SKM-1 (cell line): ENCODE measurements at regions not wholly inside any gene's neighbourhood (a gene's known extent, or its start where the extent isn't known, plus 50 kb on each side); places are given as distances from the start of the nearest gene placed in this dataset.

Experiments
- DNase-seq: peaks from one replicate; lab custom pipeline; 2025; ENCODE audit not compliant: unreplicated experiment; lab: John Stamatoyannopoulos, UW

GRCh38 chr18:37676276-37676675, 110.7 kb upstream of the CELF4 start:
- no peak for DNase-seq

DNA sequence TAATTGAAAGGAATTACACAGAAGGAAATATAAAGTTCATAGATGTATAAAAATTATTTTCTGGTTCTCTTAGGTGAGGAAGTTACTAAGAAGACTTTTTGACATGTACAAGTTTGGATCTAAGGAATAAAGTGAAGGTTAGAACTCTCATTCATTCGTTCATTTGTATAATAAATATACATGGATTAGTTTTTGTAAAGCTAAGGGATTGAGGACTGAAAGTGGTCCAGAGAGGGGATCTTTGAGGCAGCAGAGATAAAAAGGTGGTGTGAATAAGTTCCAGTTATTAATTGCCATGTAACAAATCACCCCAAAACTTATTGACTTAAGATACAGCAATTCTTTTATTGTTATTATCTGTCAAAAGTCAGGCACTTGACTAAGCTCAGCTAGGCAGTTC, 110.1 kb upstream of the CELF4 start:
- DNase-seq: no peak

DNA sequence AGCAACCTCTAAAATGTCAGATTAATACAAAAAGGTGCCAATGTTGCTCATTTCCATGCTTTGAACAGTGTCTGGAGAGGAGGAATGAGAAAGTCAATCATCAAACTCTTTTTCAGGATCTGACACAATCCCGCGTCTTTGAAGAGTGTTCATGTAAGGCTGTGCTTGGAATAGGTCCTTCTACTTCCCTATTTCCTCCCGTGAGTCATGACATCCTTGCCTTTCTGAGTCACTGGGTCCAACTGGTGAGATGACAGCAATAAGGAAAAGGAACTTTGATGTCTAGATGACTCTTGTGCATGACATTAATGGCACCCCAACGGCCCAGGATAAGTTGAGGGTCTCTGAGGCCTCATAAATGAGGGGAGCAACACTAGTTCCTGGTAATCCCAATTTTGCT, 109.0 kb upstream of the CELF4 start:
- DNase-seq: no peak

DNA sequence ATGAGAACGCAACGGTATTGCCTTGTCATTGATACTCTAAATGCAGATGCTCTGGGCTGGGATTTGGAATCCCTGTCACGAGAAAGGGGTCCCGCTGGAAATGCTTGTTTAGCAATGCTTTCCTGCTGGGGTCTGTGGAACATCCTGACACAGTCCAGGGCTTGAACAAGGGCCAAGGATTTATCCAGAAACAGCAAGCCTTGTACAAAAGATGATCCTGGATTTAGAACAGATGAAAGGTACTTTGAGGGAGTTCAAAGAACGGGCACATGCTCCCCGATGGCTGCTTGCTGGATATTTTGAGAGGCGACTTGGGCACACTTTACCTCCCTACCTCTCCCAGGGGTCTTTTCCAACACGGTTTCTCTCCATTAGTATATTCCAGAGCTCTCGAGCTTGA, 108.1 kb upstream of the CELF4 start:
- DNase-seq: no peak

- DNase-seq: no peak
Measured at GRCh38 chr18:37672932-37673595, 107.5 kb upstream of the CELF4 start.

DNA sequence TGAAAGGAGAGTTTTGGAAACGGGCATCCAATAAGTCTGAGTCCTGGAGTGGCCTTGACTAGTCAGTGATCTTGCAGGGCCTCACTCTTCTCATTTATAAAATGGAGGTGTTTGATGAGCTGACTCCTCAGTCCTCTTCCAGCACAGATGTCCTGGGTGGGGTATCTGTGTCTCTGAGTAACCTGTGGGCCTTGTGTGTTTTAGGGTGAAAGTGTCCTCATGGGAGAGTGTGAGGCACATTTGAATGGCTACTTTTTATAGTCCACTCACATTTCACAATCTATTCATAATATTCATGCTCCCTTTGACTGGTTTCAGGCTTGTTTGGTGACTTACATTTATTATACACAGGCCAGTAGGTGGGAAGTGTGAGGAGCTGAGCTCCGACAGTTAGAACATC, 106.4 kb upstream of the CELF4 start:
- no peak for DNase-seq

GRCh38 chr18:37671530-37671929, 105.9 kb upstream of the CELF4 start:
- no peak for DNase-seq

GRCh38 chr18:37671119-37671518, 105.5 kb upstream of the CELF4 start:
- DNase-seq: no peak

GRCh38 chr18:37669991-37670534, 104.5 kb upstream of the CELF4 start:
- no peak for DNase-seq

DNA sequence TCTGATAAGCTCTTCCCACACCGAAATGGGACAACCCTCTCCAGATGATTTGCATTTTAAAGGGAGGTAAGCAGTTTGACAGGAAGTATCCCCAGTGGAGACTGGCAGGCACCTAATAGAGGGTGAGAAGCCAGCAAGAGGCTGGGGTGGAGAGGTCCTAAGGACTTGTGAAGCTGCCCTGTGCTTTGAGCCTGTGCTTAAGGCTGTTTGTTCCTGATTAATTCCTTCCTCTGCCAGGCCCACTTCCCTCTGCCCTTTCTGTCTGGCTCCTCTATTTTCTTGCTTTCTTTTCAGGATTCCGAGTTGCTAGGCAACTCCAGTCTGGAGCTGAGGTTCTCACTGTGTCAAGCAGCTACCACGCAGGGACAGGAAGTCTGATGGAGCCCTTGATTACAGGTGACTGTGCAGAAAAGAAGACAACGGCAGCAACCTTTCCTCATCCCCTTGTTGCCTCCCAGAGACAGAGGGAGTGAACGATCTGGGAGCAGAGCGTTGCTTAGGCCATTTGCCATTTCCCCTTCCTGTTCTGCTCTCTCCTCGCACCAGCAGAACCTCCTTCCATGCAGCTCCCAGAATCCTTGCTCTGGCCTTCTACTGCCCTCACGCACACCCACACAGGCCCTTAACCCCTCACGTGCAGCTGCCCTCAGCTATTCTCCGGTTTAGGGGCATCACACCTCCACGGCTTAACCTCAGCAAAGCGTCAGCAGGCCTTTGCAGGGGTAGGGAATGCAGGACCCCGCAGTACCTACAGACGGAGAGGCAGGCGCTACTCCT, 103.6 kb upstream of the CELF4 start:
- DNase-seq: no peak

DNA sequence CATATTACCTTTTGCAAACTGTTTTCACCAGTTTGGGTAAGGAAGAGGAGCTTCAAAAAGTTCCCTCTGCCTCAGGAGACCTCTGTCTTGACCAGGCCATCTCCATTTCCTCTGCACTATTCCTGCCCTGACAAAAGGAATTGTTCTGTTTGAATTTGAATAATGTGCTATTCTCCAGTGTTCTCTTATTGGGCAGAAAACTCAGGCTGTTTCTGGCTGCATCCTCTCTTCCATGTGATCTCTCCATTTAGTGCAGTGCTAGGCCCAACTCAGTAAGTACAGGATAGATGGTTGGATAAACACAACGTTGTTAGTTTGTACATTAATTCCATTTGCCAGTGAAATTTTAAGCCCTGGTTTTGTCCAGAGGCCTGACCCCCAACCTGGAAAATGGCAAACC, 102.2 kb upstream of the CELF4 start:
- no peak for DNase-seq

- no peak for DNase-seq
Measured at GRCh38 chr18:37666991-37667390, 101.4 kb upstream of the CELF4 start.

DNA sequence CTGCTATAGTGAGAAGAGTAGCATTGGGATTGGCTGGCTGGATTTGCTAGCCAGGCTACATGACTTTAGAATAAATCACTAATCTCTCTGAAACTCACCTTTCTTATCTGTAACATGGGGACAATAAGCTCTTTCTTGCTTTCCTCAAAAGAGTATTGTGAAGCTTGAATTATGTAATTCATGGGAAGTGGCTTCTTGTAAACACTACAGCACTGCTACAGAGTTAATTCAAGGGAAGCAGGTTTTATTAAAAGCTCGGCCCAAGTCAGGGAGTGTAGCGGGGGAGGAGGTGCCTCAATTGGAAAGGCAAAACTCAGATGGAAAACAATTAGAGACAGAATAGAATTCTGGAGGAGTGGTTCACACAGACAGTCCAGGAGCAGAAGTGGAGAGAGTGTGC, 100.9 kb upstream of the CELF4 start:
- no peak for DNase-seq

- DNase-seq: no peak
Measured at GRCh38 chr18:37665346-37665745, 99.7 kb upstream of the CELF4 start.

GRCh38 chr18:37663446-37663845, 97.8 kb upstream of the CELF4 start:
- no peak for DNase-seq

DNA sequence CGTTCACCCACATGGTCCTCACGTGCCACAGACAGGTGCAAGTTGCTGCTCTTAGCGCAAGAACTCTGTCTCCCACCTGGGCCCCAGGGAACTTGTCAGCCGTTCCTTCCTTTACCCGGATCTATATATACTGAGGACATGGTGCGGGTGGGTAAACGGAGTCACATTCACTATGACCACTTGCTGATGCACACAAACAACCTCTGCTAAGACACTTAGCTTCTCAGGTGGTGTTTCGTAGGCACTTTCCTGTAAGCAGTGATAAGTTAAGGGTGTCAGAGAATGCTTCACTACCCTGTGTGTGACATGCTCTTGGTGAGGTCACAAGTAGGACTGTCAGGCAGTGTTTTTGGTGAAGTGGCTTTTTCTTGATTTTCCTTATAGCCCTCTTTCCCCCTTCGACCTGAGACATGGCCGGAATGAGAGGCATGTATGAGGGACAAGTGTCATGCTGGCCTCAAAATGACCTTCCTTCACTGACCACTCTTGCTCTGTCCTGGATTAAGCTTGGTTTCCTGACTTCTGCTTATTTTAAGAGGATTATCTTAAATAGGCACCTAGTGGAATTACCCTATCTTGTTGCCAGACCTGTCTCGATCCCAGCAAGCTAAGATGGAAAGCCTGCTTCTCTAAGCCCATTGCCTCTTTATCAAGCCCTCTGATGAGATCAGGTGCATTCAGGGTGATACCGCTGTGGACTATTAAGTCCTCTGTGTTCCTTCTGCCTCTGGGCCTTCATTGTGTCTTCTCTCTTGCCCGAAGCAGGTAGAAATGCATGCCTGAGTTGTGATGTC, 97.1 kb upstream of the CELF4 start:
- no peak for DNase-seq

DNA sequence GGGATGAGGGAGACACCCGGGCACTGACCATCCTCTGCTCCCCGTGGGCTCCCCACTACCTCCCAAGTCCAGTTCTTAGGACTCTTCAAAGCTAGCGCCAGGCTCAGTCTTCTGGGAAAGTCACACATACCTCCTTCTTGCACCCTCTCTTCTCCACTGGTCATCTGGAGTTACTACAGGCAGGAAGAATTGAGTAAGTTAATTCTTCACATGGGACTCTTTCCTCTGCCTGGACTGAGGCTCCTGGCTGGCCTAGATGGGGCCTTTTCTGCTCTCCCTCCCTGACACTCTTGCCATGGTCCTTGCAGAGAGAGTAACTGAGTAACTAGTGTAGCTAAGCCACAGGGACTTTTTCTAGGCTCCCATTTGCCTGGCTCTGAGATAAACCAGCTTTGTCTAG, 96.5 kb upstream of the CELF4 start:
- DNase-seq: no peak

DNA sequence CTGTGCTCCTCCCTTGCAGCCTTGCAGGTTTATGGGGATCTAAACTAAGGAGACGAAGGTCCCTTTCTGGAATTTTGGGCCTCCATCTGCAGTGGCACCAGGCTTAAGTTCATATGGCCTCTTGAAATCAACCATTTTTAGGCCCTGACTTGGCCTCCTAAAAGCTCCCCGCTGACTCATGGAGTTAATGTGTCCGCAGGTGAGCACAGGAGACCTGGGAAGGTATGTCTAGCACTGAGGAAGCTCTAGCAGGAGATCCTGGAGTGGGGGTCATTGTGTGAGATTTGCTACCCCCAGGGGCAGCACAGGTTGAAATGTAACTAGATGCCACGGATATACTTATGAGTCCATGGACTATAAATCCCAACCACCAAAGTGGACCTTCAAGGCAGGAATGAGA, 95.9 kb upstream of the CELF4 start:
- DNase-seq: no peak

GRCh38 chr18:37661061-37661460, 95.5 kb upstream of the CELF4 start:
- DNase-seq: no peak

GRCh38 chr18:37660658-37661057, 95.1 kb upstream of the CELF4 start:
- no peak for DNase-seq

DNA sequence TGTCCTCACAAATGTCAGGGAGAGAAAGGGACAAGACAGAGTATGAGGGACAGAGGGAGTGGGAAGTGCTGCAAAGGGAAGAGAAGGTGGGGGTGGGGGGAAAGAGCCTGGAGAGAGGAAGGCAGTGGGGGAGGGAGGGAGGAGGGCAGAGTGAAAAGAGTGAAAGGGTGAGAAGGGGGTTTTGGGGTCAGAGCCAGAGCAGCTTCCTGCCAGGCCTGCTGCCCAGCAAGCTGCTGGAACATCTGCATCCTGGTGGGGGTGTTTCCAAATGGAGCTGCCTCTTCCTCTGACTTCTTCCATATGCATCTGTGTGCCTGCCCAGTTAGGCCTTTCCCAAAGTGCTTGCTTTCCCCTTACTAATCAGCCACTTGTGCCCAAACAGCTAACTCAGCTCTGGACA, 94.3 kb upstream of the CELF4 start:
- DNase-seq: no peak

GRCh38 chr18:37658894-37659293, 93.3 kb upstream of the CELF4 start:
- no peak for DNase-seq
